ENCODE measurements at regions not wholly inside any gene's neighbourhood (a gene's known extent, or its start where the extent isn't known, plus 50 kb on each side); places are given as distances from the start of the nearest gene placed in this dataset.

- Mint-ChIP-seq H3K4me1 (no peaks in the 10 kb centered on the region), H3K27ac (no peak overlapping the region), H3K27me3 (ENCODE audit: low read depth) (no peaks in the 10 kb centered on the region), H3K9me3 (no peaks in the 10 kb centered on the region), H3K36me3 (no peaks in the 10 kb centered on the region), H3K4me3 (no peak overlapping the region)
- no peak for DNase-seq (ENCODE audit: low spot score in 2 of 2, unreplicated experiment in 2 of 2)
- no peak for TF ChIP-seq CTCF (IDR thresholded peaks at IDR 0.05; ENCODE audit: unreplicated experiment)
Observed at GRCh38 chr13:107554460-107554859, 660.9 kb downstream of the LIG4 start.

GRCh38 chr13:107553838-107554237, 661.5 kb downstream of the LIG4 start:
- TF ChIP-seq CTCF (IDR thresholded peaks at IDR 0.05; ENCODE audit: unreplicated experiment) = no peak
- no peaks in the 10 kb centered on the region for H3K4me1 Mint-ChIP-seq
- H3K4me3 Mint-ChIP-seq = no peak overlapping the region
- no peaks in the 10 kb centered on the region for H3K27me3 Mint-ChIP-seq (ENCODE audit: low read depth)
- no peaks in the 10 kb centered on the region for H3K9me3 Mint-ChIP-seq
- DNase-seq (ENCODE audit: low spot score in 2 of 2, unreplicated experiment in 2 of 2) = no peak
- no peak overlapping the region for H3K27ac Mint-ChIP-seq
- H3K36me3 Mint-ChIP-seq = no peaks in the 10 kb centered on the region

GRCh38 chr13:107551521-107551920, 663.8 kb downstream of the LIG4 start:
- H3K4me3 Mint-ChIP-seq = no peak overlapping the region

GRCh38 chr13:107548338-107548737, 667.0 kb downstream of the LIG4 start:
- Mint-ChIP-seq H3K27me3 (ENCODE audit: low read depth) (no peaks in the 10 kb centered on the region), H3K9me3 (peaks cover 6% of the 10 kb centered on the region), H3K36me3 (no peaks in the 10 kb centered on the region), H3K27ac (no peak overlapping the region), H3K4me1 (no peaks in the 10 kb centered on the region), H3K4me3 (no peak overlapping the region)
- no peak for DNase-seq (ENCODE audit: low spot score in 2 of 2, unreplicated experiment in 2 of 2)
- no peak for TF ChIP-seq CTCF (IDR thresholded peaks at IDR 0.05; ENCODE audit: unreplicated experiment)

More at GRCh38 chr13:107551521-107551920, 663.8 kb downstream of the LIG4 start:
- Mint-ChIP-seq H3K27ac (no peak overlapping the region), H3K4me1 (no peaks in the 10 kb centered on the region), H3K27me3 (ENCODE audit: low read depth) (no peaks in the 10 kb centered on the region), H3K36me3 (no peaks in the 10 kb centered on the region), H3K9me3 (peaks cover 6% of the 10 kb centered on the region)
- no peak for DNase-seq (ENCODE audit: low spot score in 2 of 2, unreplicated experiment in 2 of 2)
- no peak for TF ChIP-seq CTCF (IDR thresholded peaks at IDR 0.05; ENCODE audit: unreplicated experiment)

- no peak for TF ChIP-seq CTCF (IDR thresholded peaks at IDR 0.05; ENCODE audit: unreplicated experiment)
- Mint-ChIP-seq H3K4me3 (no peak overlapping the region), H3K27ac (no peak overlapping the region), H3K36me3 (no peaks in the 10 kb centered on the region), H3K9me3 (peaks cover 6% of the 10 kb centered on the region), H3K4me1 (no peaks in the 10 kb centered on the region), H3K27me3 (ENCODE audit: low read depth) (no peaks in the 10 kb centered on the region)
- no peak for DNase-seq (ENCODE audit: low spot score in 2 of 2, unreplicated experiment in 2 of 2)
Observed at GRCh38 chr13:107545946-107546502, 669.3 kb downstream of the LIG4 start.

- Mint-ChIP-seq H3K4me3 (no peak overlapping the region), H3K36me3 (no peaks in the 10 kb centered on the region), H3K9me3 (peaks cover 4% of the 10 kb centered on the region), H3K4me1 (no peaks in the 10 kb centered on the region), H3K27ac (no peak overlapping the region), H3K27me3 (ENCODE audit: low read depth) (no peaks in the 10 kb centered on the region)
- no peak for TF ChIP-seq CTCF (IDR thresholded peaks at IDR 0.05; ENCODE audit: unreplicated experiment)
- DNase-seq (ENCODE audit: low spot score in 2 of 2, unreplicated experiment in 2 of 2) = no peak
Observed at GRCh38 chr13:107534548-107534947, 680.8 kb downstream of the LIG4 start.
